Activated effector memory CD4-positive, alpha-beta T cell treated with anti-CD3 and anti-CD28 coated beads, Interleukin-2, amount 50 U/mL, for 16 hours (primary cell): ENCODE measurements at regions not wholly inside any gene's neighbourhood (a gene's known extent, or its start where the extent isn't known, plus 50 kb on each side); places are given as distances from the start of the nearest gene placed in this dataset.
"Not testable (repeated sequence)": the region's sequence is repeated elsewhere in the genome, so short reads cannot be mapped to it uniquely, and the experiment has no call there.

Source experiments
- DNase-seq: peaks from one replicate; pipeline ENCODE4 v3.0.0-alpha.2; 2020

- DNase-seq, result no peak
Measured at GRCh38 chr7:86592185-86592584, 51.5 kb upstream of the GRM3 start.

GRCh38 chr7:86574006-86574405, 69.7 kb upstream of the GRM3 start:
- no peak for DNase-seq

GRCh38 chr7:86558680-86559501, 84.8 kb upstream of the GRM3 start:
- DNase-seq, result no peak

GRCh38 chr7:86534641-86535040, 109.1 kb upstream of the GRM3 start:
- DNase-seq, result no peak

- no peak for DNase-seq
Measured at GRCh38 chr7:86504229-86504628, 139.5 kb upstream of the GRM3 start.

GRCh38 chr7:86499986-86500385, 143.7 kb upstream of the GRM3 start:
- DNase-seq, result no peak

GRCh38 chr7:86485827-86486226, 157.9 kb upstream of the GRM3 start:
- no peak for DNase-seq

- DNase-seq, result no peak
Measured at GRCh38 chr7:86479144-86479543, 164.6 kb upstream of the GRM3 start.

GRCh38 chr7:86477343-86477935, 166.3 kb upstream of the GRM3 start:
- no peak for DNase-seq

GRCh38 chr7:86470763-86471162, 172.9 kb upstream of the GRM3 start:
- DNase-seq, result no peak

GRCh38 chr7:86469680-86470295, 173.9 kb upstream of the GRM3 start:
- DNase-seq, result peak; percentile 61

- no peak for DNase-seq
Measured at GRCh38 chr7:86454753-86455152, 189.0 kb upstream of the GRM3 start.

- DNase-seq, result no peak
Measured at GRCh38 chr7:86453454-86453853, 190.3 kb upstream of the GRM3 start.

- no peak for DNase-seq
Measured at GRCh38 chr7:86448856-86449255, 194.9 kb upstream of the GRM3 start.

GRCh38 chr7:86445285-86445684, 198.4 kb upstream of the GRM3 start:
- DNase-seq, result no peak

GRCh38 chr7:86444245-86444644, 199.5 kb upstream of the GRM3 start:
- DNase-seq, result no peak

GRCh38 chr7:86440420-86440819, 203.3 kb upstream of the GRM3 start:
- not testable (repeated sequence) for DNase-seq

GRCh38 chr7:86437951-86438450, 205.7 kb upstream of the GRM3 start:
- no peak for DNase-seq

GRCh38 chr7:86431761-86432160, 211.9 kb upstream of the GRM3 start:
- no peak for DNase-seq

GRCh38 chr7:86411814-86412213, 231.9 kb upstream of the GRM3 start:
- no peak for DNase-seq

GRCh38 chr7:86407291-86407690, 236.4 kb upstream of the GRM3 start:
- DNase-seq, result no peak

GRCh38 chr7:86391813-86392212, 251.9 kb upstream of the GRM3 start:
- no peak for DNase-seq

GRCh38 chr7:86375602-86376001, 268.1 kb upstream of the GRM3 start:
- DNase-seq, result not testable (repeated sequence)

GRCh38 chr7:86372262-86372661, 271.4 kb upstream of the GRM3 start:
- DNase-seq, result no peak
